RWPE2 (cell line): ENCODE measurements at regions not wholly inside any gene's neighbourhood (a gene's known extent, or its start where the extent isn't known, plus 50 kb on each side); places are given as distances from the start of the nearest gene placed in this dataset.

ENCODE experiments used
- ATAC-seq: fragments of 200-7000 bp; cut with Tn5 transposase; 3 replicates; pipeline ENCODE4 v1.9.1; 2021; ENCODE audit warnings: low read depth
- DNase-seq: peaks from one replicate; pipeline ENCODE4 v3.0.0-alpha.2; 2020; ENCODE audit warnings: low spot score
- H3K27ac ChIP-seq: fragments of 450-650 bp; 2 replicates; pipeline ENCODE4 v1.5.1; 2017; ENCODE audit warnings: mild to moderate bottlenecking; ENCODE audit not compliant: poor library complexity, severe bottlenecking
- H3K27me3 ChIP-seq: fragments of 250-450 bp; sonication (Bioruptor Pico); 2 replicates; pipeline ENCODE4 v1.5.1; 2021; ENCODE audit warnings: mild to moderate bottlenecking, moderate library complexity; ENCODE audit not compliant: insufficient read depth, poor library complexity, severe bottlenecking
- H3K36me3 ChIP-seq: fragments of 250-450 bp; sonication (Bioruptor Pico); 2 replicates; pipeline ENCODE4 v1.5.1; 2020; ENCODE audit warnings: low read depth, mild to moderate bottlenecking, moderate library complexity
- H3K4me1 ChIP-seq: fragments of 250-450 bp; sonication (Bioruptor Pico); 2 replicates; pipeline ENCODE4 v1.5.1; 2021; ENCODE audit warnings: mild to moderate bottlenecking, moderate library complexity; ENCODE audit not compliant: insufficient read depth, poor library complexity, severe bottlenecking
- H3K4me3 ChIP-seq: fragments of 250-450 bp; sonication (Bioruptor Pico); 2 replicates; pipeline ENCODE4 v1.5.1; 2021; ENCODE audit warnings: mild to moderate bottlenecking, moderate library complexity; ENCODE audit not compliant: severe bottlenecking
- H3K9me3 ChIP-seq: fragments of 250-450 bp; sonication (Bioruptor Pico); 2 replicates; pipeline ENCODE4 v1.5.1; 2021; ENCODE audit warnings: mild to moderate bottlenecking, moderate library complexity; ENCODE audit not compliant: severe bottlenecking
- TF ChIP-seq, protein P1 (sequence below): fragments of 450-650 bp; IDR thresholded peaks from one replicate; pipeline ENCODE4 v1.5.1; 2017; ENCODE audit warnings: mild to moderate bottlenecking, moderate library complexity; ENCODE audit not compliant: poor library complexity, severe bottlenecking

- TF ChIP-seq, protein P1, sequence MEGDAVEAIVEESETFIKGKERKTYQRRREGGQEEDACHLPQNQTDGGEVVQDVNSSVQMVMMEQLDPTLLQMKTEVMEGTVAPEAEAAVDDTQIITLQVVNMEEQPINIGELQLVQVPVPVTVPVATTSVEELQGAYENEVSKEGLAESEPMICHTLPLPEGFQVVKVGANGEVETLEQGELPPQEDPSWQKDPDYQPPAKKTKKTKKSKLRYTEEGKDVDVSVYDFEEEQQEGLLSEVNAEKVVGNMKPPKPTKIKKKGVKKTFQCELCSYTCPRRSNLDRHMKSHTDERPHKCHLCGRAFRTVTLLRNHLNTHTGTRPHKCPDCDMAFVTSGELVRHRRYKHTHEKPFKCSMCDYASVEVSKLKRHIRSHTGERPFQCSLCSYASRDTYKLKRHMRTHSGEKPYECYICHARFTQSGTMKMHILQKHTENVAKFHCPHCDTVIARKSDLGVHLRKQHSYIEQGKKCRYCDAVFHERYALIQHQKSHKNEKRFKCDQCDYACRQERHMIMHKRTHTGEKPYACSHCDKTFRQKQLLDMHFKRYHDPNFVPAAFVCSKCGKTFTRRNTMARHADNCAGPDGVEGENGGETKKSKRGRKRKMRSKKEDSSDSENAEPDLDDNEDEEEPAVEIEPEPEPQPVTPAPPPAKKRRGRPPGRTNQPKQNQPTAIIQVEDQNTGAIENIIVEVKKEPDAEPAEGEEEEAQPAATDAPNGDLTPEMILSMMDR: no peak
- DNase-seq: no peak
- Histone ChIP-seq H3K4me1 (no peaks in the 10 kb centered on the region), H3K36me3 (no peaks in the 10 kb centered on the region), H3K4me3 (no peak overlapping the region), H3K27me3 (peaks cover 13% of the 10 kb centered on the region), H3K9me3 (peaks cover 2% of the 10 kb centered on the region), H3K27ac (no peak overlapping the region)
- ATAC-seq: no peak
These were observed 97.1 kb downstream of the TMEM100 start for GRCh38 chr17:55625521-55625920.

DNA sequence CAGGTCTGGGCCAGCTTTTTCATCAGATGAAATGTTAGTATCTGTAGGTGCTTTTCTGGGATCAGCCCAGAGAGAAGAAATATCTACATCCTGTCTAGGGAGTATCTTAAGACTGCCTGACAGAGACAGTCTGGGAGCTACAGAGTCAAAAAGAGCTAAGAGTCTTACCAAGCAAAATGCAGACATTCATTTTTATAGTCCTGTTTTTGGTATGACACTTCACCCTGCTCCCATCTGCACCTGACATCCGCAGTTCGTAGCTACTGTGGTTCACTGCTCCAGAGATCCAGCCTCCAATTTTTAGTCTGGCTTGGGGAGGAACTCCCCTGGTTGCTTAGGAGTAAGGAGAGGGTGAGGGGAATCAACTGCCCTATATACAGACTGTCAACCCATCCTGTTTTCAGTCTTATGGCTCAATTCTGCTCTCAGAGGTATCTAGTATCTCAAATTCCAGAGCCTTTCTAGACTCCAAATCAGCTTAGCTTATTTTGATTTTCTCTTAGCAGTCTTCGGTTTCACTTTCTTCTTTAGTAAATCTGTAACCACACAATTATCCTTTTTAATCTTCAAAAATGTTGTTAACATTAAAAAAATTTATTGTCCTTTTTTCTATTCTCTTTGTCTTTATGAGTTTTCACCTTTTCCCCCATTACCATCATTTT is 97.8 kb downstream of the TMEM100 start:
- Histone ChIP-seq H3K27me3 (peaks cover 13% of the 10 kb centered on the region), H3K4me1 (no peaks in the 10 kb centered on the region), H3K27ac (no peak overlapping the region), H3K9me3 (peaks cover 2% of the 10 kb centered on the region), H3K36me3 (no peaks in the 10 kb centered on the region), H3K4me3 (no peak overlapping the region)
- DNase-seq: no peak
- ATAC-seq: no peak
- TF ChIP-seq, protein P1: no peak

- Histone ChIP-seq H3K9me3 (no peaks in the 10 kb centered on the region), H3K36me3 (no peaks in the 10 kb centered on the region), H3K27me3 (peaks cover 18% of the 10 kb centered on the region), H3K27ac (no peak overlapping the region), H3K4me1 (no peaks in the 10 kb centered on the region), H3K4me3 (no peak overlapping the region)
- TF ChIP-seq, protein P1: no peak
- 0 out of 3 replicates have a peak, but pooled peaks have one; percentile 29 for ATAC-seq
- no peak for DNase-seq
These were observed 100.1 kb downstream of the TMEM100 start for GRCh38 chr17:55622547-55622946.

GRCh38 chr17:55620945-55621344 is 101.7 kb downstream of the TMEM100 start:
- H3K9me3 ChIP-seq: no peaks in the 10 kb centered on the region
- ATAC-seq: no peak
- TF ChIP-seq, protein P1: no peak
- no peak overlapping the region for H3K4me3 ChIP-seq
- H3K27ac ChIP-seq: no peak overlapping the region
- H3K27me3 ChIP-seq: peaks cover 23% of the 10 kb centered on the region
- no peaks in the 10 kb centered on the region for H3K36me3 ChIP-seq
- no peaks in the 10 kb centered on the region for H3K4me1 ChIP-seq
- no peak for DNase-seq

GRCh38 chr17:55620023-55620422 is 102.6 kb downstream of the TMEM100 start:
- TF ChIP-seq, protein P1: no peak
- H3K9me3 ChIP-seq: no peaks in the 10 kb centered on the region
- H3K4me1 ChIP-seq: no peaks in the 10 kb centered on the region
- H3K27ac ChIP-seq: no peak overlapping the region
- ATAC-seq (no peak), DNase-seq (no peak)
- peaks cover 29% of the 10 kb centered on the region for H3K27me3 ChIP-seq
- H3K4me3 ChIP-seq: no peak overlapping the region
- no peaks in the 10 kb centered on the region for H3K36me3 ChIP-seq
